ENCODE measurements at regions not wholly inside any gene's neighbourhood (a gene's known extent, or its start where the extent isn't known, plus 50 kb on each side); places are given as distances from the start of the nearest gene placed in this dataset.

GRCh38 chr13:111844222-111844671 lies 222.7 kb upstream of the SOX1 start:
- DNase-seq = no peak

GRCh38 chr13:111844682-111845081 lies 222.3 kb upstream of the SOX1 start:
- no peak for DNase-seq

- DNase-seq = no peak
These were observed 221.2 kb upstream of the SOX1 start for GRCh38 chr13:111845621-111846351.

- no peak for DNase-seq
These were observed 220.4 kb upstream of the SOX1 start for GRCh38 chr13:111846391-111847159.

- no peak for DNase-seq
These were observed 219.0 kb upstream of the SOX1 start for GRCh38 chr13:111847964-111848363.

- DNase-seq = no peak
These were observed 216.5 kb upstream of the SOX1 start for GRCh38 chr13:111850458-111850857.

- no peak for DNase-seq
These were observed 216.0 kb upstream of the SOX1 start for GRCh38 chr13:111850976-111851375.

- no peak for DNase-seq
These were observed 214.0 kb upstream of the SOX1 start for GRCh38 chr13:111852725-111853518.

- DNase-seq = peak; percentile 81
These were observed 213.2 kb upstream of the SOX1 start for GRCh38 chr13:111853721-111854120.

- DNase-seq = no peak
These were observed 212.5 kb upstream of the SOX1 start for GRCh38 chr13:111854403-111854802.

- no peak for DNase-seq
These were observed 211.8 kb upstream of the SOX1 start for GRCh38 chr13:111855191-111855590.

GRCh38 chr13:111855786-111856185 lies 211.2 kb upstream of the SOX1 start:
- no peak for DNase-seq

- no peak for DNase-seq
These were observed 210.4 kb upstream of the SOX1 start for GRCh38 chr13:111856571-111856970.

- no peak for DNase-seq
These were observed 209.6 kb upstream of the SOX1 start for GRCh38 chr13:111857336-111857735.

- no peak for DNase-seq
These were observed 208.9 kb upstream of the SOX1 start for GRCh38 chr13:111857846-111858560.

- DNase-seq = no peak
These were observed 208.4 kb upstream of the SOX1 start for GRCh38 chr13:111858571-111858970.

GRCh38 chr13:111859354-111860230 lies 207.4 kb upstream of the SOX1 start:
- DNase-seq = no peak

- DNase-seq = no peak
These were observed 206.8 kb upstream of the SOX1 start for GRCh38 chr13:111860231-111860552.

- DNase-seq = no peak
These were observed 205.6 kb upstream of the SOX1 start for GRCh38 chr13:111861319-111861718.

- no peak for DNase-seq
These were observed 205.1 kb upstream of the SOX1 start for GRCh38 chr13:111861766-111862366.
